ENCODE measurements at regions not wholly inside any gene's neighbourhood (a gene's known extent, or its start where the extent isn't known, plus 50 kb on each side); places are given as distances from the start of the nearest gene placed in this dataset.

DNA sequence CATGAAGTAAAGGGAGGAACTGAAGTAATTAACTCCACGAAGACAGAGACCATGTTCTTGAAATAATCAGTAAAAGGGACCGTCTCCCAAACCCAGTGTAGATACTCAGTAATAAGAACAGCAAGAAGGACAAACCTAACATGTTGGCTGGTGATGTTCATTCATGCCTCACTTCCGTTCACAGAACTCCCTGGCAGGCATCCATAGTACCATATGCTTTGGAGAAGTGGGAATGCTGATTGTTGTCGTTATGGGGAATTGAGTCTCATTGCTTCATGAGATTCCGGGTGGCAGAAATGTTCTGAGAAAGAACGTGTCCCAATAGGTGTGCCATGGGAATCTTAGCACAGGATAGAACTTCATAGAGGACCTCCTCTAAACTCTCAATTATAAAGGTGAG lies 452.3 kb downstream of the ZSWIM6 start:
- TF ChIP-seq, protein P1, sequence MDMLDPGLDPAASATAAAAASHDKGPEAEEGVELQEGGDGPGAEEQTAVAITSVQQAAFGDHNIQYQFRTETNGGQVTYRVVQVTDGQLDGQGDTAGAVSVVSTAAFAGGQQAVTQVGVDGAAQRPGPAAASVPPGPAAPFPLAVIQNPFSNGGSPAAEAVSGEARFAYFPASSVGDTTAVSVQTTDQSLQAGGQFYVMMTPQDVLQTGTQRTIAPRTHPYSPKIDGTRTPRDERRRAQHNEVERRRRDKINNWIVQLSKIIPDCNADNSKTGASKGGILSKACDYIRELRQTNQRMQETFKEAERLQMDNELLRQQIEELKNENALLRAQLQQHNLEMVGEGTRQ (IDR thresholded peaks at IDR 0.05): no peak
- no peak for TF ChIP-seq ZNF302 (CRISPR knock-in tag; IDR thresholded peaks at IDR 0.05)
- no peak for TF ChIP-seq MAZ (IDR thresholded peaks at IDR 0.05; ENCODE audit: borderline replicate concordance, low read depth, low read length)
- TF ChIP-seq POLR2A (IDR thresholded peaks at IDR 0.05; ENCODE audit: low read length): no peak
- TF ChIP-seq, protein P2, sequence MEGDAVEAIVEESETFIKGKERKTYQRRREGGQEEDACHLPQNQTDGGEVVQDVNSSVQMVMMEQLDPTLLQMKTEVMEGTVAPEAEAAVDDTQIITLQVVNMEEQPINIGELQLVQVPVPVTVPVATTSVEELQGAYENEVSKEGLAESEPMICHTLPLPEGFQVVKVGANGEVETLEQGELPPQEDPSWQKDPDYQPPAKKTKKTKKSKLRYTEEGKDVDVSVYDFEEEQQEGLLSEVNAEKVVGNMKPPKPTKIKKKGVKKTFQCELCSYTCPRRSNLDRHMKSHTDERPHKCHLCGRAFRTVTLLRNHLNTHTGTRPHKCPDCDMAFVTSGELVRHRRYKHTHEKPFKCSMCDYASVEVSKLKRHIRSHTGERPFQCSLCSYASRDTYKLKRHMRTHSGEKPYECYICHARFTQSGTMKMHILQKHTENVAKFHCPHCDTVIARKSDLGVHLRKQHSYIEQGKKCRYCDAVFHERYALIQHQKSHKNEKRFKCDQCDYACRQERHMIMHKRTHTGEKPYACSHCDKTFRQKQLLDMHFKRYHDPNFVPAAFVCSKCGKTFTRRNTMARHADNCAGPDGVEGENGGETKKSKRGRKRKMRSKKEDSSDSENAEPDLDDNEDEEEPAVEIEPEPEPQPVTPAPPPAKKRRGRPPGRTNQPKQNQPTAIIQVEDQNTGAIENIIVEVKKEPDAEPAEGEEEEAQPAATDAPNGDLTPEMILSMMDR (IDR thresholded peaks at IDR 0.05): no peak
- TF ChIP-seq BHLHE40 (IDR thresholded peaks at IDR 0.05; ENCODE audit: low read depth, low read length): no peak
- TF ChIP-seq CHD4 (IDR thresholded peaks at IDR 0.05; ENCODE audit: borderline replicate concordance): no peak
- no peak for TF ChIP-seq PHF8 (IDR thresholded peaks at IDR 0.05; ENCODE audit: borderline replicate concordance, low read depth)
- TF ChIP-seq, protein P3, sequence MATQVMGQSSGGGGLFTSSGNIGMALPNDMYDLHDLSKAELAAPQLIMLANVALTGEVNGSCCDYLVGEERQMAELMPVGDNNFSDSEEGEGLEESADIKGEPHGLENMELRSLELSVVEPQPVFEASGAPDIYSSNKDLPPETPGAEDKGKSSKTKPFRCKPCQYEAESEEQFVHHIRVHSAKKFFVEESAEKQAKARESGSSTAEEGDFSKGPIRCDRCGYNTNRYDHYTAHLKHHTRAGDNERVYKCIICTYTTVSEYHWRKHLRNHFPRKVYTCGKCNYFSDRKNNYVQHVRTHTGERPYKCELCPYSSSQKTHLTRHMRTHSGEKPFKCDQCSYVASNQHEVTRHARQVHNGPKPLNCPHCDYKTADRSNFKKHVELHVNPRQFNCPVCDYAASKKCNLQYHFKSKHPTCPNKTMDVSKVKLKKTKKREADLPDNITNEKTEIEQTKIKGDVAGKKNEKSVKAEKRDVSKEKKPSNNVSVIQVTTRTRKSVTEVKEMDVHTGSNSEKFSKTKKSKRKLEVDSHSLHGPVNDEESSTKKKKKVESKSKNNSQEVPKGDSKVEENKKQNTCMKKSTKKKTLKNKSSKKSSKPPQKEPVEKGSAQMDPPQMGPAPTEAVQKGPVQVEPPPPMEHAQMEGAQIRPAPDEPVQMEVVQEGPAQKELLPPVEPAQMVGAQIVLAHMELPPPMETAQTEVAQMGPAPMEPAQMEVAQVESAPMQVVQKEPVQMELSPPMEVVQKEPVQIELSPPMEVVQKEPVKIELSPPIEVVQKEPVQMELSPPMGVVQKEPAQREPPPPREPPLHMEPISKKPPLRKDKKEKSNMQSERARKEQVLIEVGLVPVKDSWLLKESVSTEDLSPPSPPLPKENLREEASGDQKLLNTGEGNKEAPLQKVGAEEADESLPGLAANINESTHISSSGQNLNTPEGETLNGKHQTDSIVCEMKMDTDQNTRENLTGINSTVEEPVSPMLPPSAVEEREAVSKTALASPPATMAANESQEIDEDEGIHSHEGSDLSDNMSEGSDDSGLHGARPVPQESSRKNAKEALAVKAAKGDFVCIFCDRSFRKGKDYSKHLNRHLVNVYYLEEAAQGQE (IDR thresholded peaks at IDR 0.05): no peak
